HG03025 (cell line): ENCODE measurements at regions not wholly inside any gene's neighbourhood (a gene's known extent, or its start where the extent isn't known, plus 50 kb on each side); places are given as distances from the start of the nearest gene placed in this dataset.
"Not testable (repeated sequence)": the region's sequence is repeated elsewhere in the genome, so short reads cannot be mapped to it uniquely, and the experiment has no call there.

ENCODE experiments used
- ATAC-seq: cut with Tn5 transposase; IDR thresholded peaks from one replicate; pipeline ENCODE4 v1.9.1; 2021; ENCODE audit warnings: mild to moderate bottlenecking, moderate library complexity; ENCODE audit not compliant: unreplicated experiment, low FRiP score

DNA sequence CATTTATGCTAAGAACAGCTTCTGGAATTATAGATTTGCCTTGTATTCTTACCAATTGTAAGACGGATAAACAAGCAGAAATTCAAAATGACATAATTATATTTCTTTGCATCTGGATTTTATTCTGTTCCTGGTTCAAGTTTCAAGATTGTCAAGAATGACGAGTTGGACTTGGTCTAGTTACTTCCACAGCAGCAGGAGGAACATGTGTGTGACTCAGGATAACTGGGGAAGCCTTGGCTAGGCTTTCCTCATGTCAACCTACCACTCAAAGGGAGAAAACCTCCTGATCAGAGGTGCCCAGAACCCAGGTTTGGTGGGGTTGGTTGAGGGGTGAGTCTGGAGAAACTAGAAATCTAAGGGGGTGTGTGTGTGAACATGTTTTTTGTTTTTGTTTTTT is 259.7 kb downstream of the SOX2 start:
- no peak for ATAC-seq

DNA sequence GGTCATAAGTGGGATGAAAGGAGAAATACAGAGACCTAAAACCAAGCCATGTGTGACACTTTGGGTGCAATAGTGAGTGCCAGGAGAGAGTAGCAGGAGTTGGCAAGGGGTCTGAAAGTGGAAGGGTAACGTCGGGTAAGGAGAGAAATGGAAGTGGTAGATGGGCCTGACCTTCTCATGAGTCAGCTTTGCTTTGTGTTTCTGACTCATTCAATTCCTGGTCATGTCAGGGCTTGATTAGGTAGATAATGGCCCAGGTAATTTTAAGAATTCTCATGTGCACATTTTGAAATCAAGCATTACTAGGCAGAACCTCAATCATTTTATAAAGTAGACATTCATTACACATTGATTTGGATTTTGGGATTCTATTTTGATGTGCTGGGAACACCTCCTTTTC is 262.5 kb downstream of the SOX2 start:
- ATAC-seq, result no peak

DNA sequence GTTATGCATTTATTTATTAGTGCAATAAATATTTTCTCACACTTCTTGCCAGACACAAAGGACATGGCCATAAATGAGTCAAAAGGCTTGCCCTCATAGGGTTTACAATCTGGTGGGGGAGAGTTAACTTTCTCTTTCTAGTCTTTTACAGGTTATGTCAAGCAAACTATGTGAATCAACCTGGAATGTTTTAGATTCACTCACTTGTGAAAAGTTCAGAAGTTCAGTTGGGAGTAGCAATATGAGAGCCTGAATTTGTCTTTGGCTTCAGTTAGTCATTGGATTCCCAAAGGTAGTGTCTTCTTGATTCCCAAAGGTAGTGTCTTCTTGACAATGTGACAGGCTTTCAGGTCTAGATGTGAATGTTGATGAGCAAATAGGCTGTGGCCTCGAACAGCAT is 264.8 kb downstream of the SOX2 start:
- ATAC-seq, result no peak

DNA sequence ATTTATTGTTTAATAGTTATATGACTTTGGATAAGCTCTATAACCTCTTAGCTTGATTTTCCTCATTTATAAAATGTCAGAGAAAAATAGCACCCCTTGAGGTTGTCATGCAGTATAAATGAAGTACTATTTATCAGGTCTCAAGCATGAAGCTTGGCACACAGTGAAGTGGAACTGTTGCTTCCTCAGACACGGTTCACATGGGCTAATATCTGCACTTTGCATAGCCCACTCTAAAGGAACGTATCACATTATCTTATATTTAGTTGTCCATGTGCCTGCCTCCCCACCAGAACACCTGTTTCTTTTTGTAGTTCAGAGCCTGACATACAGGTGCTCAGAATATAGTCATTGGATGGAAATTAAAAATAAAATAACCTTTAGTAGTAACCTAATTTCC is 273.7 kb downstream of the SOX2 start:
- ATAC-seq, result no peak

DNA sequence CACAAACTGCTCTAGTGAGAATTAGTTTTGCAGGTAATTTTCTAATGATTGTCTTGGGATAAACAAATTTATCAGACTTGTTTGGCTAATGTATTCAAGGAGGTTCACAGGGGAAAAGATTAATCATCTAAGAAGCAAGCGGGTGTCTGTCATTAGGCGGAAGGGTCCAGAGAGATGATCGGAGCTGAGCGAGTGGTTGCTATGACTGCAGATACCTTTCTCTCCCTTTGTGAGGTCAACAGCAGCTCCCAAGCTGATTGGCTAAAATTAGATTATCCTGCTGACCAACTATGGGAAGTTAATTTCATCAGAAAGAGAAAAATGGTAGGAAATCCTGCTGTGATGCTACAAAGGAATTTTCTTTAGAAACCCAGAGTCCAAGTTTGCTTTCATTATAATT is 276.0 kb downstream of the SOX2 start:
- no peak for ATAC-seq

DNA sequence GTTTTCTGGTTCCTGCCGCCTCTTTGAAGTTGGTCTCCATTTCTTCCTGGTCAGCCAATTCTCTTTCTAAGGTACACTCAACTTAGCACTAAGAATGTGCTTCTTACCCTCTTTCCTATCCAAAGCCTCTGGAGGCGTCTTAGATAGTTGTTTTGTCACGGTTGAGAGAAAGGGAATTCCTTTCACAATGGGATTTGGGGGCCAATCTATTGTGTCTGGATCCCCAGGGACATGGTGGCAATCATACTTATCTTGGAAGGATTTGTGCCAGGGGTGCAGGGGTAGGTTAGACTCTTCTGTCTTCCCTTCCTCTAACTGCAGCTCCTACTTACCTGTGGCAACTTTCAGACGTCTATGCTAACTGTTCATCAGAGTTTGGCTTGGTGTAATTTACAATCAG is 287.1 kb downstream of the SOX2 start:
- no peak for ATAC-seq

DNA sequence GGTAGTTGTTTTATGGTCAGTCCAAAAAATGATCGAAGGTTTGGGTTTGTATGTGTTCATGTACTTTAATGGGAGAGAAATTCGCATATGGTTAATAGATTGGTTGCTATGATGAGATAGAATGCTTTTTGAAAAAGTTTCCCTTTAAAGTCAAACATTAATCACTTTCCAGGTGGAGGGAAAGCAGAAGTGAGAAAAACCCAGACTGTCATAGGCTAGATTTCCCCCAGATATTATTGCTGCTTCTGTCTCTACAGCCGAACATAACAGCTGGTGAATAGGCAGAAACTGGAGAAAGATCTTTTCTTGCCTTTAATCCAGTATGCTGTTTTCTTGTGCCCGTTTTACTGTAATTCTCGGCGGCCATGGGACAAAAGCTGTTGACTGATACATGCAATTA is 287.6 kb downstream of the SOX2 start:
- peak; percentile 90 for ATAC-seq

DNA sequence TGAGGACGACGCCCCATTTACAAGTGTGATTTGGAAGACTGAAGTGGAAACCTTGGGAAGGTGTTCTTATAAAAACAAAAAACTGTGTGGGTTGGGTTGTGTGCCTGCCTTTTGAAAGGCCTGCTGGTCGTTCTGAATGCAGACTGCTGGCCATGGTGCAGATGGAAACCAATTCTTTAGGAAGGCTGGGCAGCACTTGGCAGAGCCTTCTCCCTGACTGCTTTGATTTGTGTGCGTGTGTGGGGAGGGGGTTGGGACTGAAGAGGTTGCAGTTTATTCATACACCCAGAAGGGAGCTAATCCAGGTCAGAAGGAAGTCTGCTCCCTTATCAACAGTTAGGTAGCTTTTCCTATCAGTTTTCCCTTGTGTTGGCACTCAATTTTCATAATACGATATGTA is 288.7 kb downstream of the SOX2 start:
- no peak for ATAC-seq

DNA sequence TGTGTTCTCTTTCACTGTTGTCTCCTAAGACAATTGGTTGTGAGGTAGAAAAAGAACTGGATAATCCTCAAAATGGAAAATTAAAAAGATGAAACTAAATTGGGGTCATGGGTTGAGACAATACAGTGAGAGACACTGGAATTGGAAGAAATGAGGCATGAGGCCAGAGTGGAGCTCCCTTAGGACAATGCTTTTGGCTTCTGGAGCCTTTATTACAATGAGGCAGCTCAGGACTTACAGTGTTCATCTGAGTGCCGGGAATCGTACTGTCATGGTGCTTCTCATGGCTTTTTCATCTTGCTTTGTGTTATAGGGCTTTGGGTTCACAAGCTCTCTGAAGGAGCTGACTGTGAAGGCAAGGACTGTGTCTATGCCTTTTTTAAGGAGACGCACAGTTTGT is 293.5 kb downstream of the SOX2 start:
- no peak for ATAC-seq

DNA sequence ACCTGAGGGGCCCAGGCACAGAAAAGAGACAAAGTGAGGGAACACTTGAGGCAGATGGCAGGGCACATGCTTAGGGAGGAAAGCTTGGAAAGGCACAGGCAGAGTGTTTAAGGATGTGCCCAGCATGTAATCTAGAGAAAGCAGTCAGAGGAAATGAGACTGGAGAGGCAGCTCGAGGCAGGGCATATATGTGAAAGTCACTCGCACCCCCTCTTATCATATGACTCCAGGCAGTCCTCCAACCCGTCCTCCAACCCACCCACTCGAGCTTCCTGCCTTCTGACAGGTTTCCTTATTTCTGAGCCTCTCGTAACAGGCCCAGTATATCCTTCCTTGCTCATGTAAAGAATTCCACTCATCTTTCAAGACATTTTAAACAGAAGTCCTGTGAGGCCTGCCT is 294.0 kb downstream of the SOX2 start:
- no peak for ATAC-seq

DNA sequence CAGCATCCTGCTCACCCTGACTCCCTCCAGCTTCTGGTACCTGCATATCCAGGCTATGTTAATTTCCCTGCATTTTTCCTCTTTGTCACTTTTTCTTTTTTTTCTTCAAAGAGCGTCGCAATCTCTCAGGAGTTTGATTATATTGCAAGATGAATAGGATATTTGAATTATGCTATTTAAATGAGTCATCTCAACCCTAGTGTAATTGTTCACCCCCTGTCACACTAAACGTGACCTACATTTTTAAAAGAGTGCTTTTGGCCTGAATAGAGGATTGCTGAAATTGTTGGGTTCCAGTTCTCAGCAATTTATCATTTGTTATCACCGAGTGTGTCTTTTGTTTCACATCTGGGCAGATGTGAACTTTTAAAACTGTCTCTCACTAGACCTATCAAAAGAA is 294.7 kb downstream of the SOX2 start:
- no peak for ATAC-seq

DNA sequence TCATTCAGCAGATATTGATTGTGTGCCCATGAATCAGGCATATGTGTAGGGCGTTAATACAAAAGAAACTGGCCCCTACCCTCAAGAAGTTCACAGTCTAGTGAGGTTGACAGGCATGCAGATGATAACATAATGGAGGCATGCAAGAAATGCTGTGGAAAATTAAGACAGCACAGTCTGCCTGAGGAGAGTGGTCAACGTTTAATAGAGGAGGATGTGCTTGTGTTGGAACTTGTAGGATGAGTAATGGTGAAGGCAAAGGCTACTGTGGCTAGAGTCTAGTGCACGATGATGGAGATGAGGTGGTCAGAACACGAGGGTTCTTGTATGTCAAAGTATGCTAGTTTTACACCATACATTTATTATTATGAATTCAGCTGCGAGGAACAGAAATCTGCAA is 295.7 kb downstream of the SOX2 start:
- ATAC-seq, result no peak

DNA sequence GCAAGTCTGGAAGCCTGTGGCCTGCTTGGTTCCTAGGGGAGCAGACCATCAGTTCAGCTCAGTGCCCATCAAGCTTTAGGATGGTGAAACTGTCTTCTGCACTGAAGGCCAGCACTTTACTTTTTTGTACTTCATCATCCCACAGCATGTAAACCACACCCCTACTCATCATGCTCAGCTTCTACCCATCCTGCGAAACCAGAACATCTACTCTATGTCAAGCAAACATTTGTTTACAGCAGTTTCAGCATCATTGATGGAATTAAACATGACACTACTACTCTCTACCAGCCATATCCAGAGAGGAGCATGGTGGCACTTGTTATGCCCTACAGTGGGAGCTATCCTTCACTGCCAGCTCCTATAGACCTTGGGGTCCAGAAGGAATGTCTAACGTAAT is 306.6 kb downstream of the SOX2 start:
- no peak for ATAC-seq

DNA sequence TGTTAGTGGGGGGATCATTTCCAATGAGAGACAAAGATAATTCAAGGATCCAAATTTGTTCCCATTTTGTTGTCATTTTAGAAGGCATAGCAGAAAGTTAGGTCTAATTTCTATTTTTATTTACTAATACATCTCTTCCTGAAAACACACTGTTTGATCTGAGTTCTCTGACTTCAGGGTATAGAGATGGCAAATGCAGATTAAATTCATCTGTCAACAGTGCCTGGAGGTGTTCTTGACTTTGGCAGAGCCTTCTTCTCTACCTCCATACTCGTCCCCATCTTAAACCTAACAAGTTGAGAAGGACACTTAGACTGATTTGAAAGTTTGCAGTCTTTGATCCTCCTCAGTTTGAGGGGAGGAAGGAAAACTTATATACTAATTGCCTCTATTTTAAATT is 308.2 kb downstream of the SOX2 start:
- no peak for ATAC-seq

DNA sequence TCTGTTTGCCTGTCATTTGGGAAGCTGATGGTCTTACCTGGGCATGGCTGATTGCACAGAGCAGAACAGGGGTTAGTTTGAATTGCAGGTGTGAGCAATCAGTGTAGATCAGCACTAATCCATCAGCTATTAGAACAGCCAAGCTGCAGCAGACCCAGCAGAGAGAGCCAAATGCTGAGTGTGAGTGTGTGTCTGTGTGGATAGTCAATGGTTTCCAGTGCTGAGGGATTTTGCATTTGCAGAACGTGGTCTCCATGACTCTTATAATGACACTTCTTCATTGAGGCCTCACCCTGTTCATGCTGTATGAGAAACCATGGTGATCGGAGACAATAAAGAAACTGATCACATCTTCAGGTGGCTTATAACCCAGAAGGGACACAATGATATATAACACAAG is 312.1 kb downstream of the SOX2 start:
- ATAC-seq, result no peak

DNA sequence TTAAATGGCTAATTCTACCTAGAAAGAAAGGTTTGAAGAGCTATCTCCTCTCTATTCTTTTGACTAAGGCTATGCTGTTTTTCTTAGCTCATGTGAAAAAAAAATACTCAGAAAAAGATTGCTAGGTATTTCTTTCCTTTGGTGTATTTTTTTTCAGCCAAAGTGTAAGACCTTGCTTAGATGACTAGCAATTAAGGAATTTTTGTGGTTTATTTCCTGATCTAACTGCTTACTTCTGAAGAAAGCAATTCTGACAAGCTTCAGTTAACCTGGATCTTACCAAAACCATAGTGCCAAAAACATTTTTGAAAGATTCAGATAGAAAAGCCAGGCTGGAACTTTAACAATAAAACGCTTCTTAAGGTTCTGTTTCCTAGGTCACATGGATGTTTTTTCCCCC is 315.6 kb downstream of the SOX2 start:
- ATAC-seq, result no peak

DNA sequence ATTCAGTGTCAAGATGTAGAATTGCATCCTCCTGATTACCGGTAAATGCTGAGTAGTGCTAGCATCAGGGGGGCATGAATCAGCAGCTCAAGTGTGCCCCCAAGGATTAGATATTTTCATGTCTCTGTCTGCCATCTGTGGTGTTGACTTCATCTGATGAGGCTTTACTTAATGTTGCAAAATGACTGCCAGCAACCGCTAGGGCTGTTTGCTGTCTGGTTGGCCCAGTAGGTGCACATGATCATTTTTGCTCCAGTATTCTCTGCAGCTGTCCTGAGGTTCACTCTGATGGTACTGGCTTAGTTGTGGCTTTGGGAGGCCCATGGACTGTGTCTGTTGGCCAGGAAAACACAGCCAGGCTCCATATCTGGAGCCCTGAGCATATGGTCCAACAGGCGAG is 316.4 kb downstream of the SOX2 start:
- no peak for ATAC-seq

DNA sequence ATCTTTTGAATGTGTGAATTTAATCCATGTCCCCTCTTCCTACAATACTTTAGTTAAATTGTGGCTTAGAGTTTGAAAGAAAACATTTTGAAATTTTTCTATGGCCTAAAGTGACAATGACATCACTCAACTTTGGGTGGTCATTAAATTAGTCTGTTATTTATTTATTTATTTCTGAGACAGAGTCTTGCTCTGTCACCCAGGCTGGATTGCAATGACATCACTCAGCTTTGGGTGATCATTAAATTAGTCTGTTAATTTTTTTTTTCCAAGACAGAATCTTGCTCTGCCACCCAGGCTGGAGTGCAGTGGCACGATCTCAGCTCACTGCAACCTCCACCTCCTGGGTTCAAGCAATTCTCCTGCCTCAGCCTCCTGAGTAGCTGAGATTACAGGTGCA is 322.5 kb downstream of the SOX2 start:
- not testable (repeated sequence) for ATAC-seq

DNA sequence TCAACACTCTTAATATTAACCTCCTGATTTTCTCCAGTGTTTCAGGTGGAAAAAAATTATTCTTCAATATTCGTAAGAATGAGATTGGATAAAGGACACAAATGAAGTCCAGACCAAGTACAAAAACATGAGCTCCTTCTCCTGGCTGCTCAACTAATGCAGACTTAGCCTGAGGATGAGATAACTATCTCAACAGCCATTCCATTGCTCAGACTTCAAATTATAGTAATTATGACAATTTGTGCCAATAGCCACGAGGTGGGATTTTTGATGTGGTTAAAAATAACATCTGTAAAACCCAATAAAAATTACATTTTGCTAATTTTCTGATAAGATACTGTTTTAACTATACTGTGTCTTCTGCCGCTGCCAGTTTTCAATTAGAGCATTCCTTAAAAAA is 323.6 kb downstream of the SOX2 start:
- no peak for ATAC-seq

DNA sequence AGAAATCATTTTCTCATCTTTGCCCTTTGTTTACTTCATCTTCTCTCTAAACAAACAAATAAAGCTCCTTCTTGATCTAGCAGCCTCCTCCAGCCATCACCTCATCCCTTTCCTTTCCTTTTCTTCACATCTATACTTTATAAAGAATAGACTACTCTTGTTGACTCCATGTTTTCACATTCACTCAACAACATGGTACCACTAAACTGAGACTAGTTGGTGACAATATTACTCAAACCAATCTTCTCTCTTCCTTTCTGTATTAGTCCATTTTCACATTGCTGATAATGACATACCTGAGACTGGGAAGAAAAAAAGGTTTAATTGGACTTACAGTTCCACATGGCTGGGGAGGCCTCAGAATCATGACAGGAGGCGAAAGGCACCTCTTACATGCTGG is 324.7 kb downstream of the SOX2 start:
- ATAC-seq, result no peak

DNA sequence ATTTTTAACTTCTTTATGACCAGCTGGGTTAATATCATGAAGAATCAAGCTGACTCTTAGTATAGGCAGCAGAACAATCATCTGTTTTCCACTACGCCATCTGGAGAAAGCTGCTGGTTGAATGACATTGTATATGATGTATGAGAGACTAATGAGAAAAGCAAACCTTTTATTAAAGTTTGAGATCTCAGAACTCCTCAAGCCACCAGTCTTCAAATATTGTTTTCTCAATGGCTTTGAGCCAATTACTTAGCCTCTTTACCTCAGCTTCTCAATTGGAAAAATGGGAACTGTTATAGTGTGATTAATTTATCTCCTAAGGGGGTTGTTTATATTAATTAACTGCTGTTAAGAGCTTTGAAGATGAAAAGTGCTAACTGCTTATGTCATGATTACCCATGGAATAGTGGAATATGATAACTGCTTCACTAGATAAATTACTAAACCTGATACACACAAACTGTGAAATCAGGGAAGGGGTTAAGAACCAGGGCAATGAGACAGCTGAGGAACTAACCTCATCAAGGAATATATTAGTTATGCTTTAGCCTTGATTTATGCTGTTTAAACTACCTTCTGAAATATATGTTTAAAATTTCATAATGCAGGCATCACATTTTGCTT is 330.1 kb downstream of the SOX2 start:
- no peak for ATAC-seq

DNA sequence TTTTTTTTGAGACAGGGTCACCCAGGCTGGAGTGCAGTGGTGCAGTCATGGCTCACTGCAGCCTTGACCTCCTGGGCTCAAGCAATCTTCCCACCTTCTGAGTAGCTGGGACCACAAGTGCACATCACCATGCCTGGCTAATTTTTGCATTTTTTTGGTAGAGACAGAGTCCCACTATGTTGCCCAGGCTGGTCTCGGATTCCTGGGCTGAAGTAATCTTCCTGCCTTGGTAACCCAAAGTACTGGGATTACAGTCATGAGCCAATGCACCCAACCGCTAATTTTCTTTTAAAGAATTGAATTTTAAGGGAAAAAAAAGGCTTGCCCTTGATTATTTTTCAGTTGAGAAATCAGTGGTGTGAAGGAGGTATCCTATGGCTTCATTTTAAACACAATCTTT is 334.0 kb downstream of the SOX2 start:
- no peak for ATAC-seq

DNA sequence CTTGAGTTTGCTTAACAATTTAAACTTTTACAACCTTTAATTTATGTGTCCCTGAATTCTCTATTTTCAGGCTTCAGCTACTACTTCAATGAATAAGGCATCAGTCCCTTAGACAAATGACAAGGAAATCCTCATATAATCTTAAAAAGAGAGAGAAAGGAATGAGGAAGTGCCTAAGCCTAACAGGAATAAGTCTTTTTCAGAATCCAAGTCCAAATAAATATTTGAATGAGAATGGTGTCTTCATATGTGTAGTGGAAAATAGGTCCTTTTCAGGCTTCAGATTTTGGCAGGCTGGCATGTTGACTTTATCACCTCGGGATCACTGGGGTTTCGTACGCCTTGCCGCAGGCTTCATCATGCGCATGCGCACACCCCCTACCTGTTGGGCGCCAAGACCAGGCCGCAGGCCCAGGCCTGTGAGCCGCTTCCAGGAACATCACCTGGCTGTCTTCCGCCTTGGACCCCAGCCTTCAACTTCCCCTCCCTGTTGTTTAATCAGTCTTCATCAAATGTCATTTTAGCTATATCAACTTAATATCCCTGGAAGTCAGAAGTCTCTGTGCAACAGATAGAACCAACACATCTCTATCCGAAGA is 334.5 kb downstream of the SOX2 start:
- ATAC-seq, result no peak
